ENCODE measurements at regions not wholly inside any gene's neighbourhood (a gene's known extent, or its start where the extent isn't known, plus 50 kb on each side); places are given as distances from the start of the nearest gene placed in this dataset.

DNA sequence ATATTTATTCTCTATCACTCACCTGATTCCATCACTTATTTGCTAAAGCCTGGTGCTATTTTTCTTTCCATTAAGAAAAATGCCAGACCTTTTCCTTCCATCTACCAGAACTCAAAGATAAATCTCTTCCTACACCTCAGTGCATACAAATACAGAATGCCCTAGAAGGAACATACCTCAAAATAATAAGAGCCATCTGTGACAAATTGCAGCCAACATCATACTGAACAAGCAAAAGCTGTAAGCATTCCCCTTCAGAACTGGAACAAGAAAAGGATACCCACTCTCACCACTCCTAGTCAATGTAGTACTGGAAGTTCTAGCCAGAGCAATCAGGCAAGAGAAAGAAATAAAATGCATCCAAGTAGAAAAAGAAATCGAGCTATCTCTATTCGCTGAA, 315.9 kb upstream of the UBE2E3 start:
- TF ChIP-seq EZH2 (optimal IDR thresholded peaks at IDR 0.05; ENCODE audit: low read depth, low read length) = no peak
- TF ChIP-seq, protein P1, sequence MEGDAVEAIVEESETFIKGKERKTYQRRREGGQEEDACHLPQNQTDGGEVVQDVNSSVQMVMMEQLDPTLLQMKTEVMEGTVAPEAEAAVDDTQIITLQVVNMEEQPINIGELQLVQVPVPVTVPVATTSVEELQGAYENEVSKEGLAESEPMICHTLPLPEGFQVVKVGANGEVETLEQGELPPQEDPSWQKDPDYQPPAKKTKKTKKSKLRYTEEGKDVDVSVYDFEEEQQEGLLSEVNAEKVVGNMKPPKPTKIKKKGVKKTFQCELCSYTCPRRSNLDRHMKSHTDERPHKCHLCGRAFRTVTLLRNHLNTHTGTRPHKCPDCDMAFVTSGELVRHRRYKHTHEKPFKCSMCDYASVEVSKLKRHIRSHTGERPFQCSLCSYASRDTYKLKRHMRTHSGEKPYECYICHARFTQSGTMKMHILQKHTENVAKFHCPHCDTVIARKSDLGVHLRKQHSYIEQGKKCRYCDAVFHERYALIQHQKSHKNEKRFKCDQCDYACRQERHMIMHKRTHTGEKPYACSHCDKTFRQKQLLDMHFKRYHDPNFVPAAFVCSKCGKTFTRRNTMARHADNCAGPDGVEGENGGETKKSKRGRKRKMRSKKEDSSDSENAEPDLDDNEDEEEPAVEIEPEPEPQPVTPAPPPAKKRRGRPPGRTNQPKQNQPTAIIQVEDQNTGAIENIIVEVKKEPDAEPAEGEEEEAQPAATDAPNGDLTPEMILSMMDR (IDR thresholded peaks at IDR 0.05; ENCODE audit: low read length) = no peak
